Astrocyte (in vitro differentiated cells and primary cell): ENCODE measurements at regions not wholly inside any gene's neighbourhood (a gene's known extent, or its start where the extent isn't known, plus 50 kb on each side); places are given as distances from the start of the nearest gene placed in this dataset.

Experiments used
- DNase-seq: peaks from one replicate; pipeline ENCODE4 v3.0.0-alpha.2; 2010; ENCODE audit warnings: low read depth
- FAIRE-seq: peaks from 2 replicates; lab custom pipeline; 2011; peaks lifted over from hg19 to GRCh38; lab: Jason Lieb, UNC
- H2AFZ ChIP-seq: 2 replicates; pipeline ENCODE4 v1.6.0; 2012; ENCODE audit warnings: low read depth, low read length, inconsistent platforms
- H3K27ac ChIP-seq: 2 replicates; pipeline ENCODE4 v1.5.1; 2011; ENCODE audit warnings: low read depth, low read length, inconsistent platforms
- H3K27me3 ChIP-seq: 2 replicates; pipeline ENCODE4 v1.6.0; 2011; ENCODE audit warnings: low read length, inconsistent platforms; ENCODE audit not compliant: insufficient read depth
- H3K36me3 ChIP-seq: 2 replicates; pipeline ENCODE4 v1.5.1; 2011; ENCODE audit warnings: low read length, inconsistent platforms; ENCODE audit not compliant: insufficient read depth
- H3K4me1 ChIP-seq: 2 replicates; pipeline ENCODE4 v1.5.1; 2011; ENCODE audit warnings: low read length, inconsistent platforms; ENCODE audit not compliant: insufficient read depth
- H3K4me2 ChIP-seq: 2 replicates; pipeline ENCODE4 v1.6.0; 2012; ENCODE audit warnings: low read length, inconsistent platforms
- H3K4me3 ChIP-seq: 2 replicates; pipeline ENCODE4 v1.5.1; 2011; ENCODE audit warnings: low read depth, mild to moderate bottlenecking, low read length, inconsistent platforms; ENCODE audit not compliant: insufficient read depth
- H3K79me2 ChIP-seq: 2 replicates; pipeline ENCODE4 v1.6.0; 2012; ENCODE audit warnings: mild to moderate bottlenecking, low read length, inconsistent platforms; ENCODE audit not compliant: insufficient read depth
- H3K9ac ChIP-seq: 2 replicates; pipeline ENCODE4 v1.6.0; 2012; ENCODE audit warnings: mild to moderate bottlenecking, low read length, inconsistent platforms
- H3K9me3 ChIP-seq: 2 replicates; pipeline ENCODE4 v1.5.1; 2012; ENCODE audit warnings: low read depth, mild to moderate bottlenecking, low read length, inconsistent platforms; ENCODE audit not compliant: insufficient read depth
- H4K20me1 ChIP-seq: 2 replicates; pipeline ENCODE4 v1.6.0; 2012; ENCODE audit warnings: low read length, inconsistent platforms; ENCODE audit not compliant: insufficient read depth
- H3K27ac Mint-ChIP-seq: one replicate; pipeline ENCODE4 v1.8.0; 2021; ENCODE audit warnings: mild to moderate bottlenecking, mixed read lengths; ENCODE audit not compliant: unreplicated experiment
- H3K27me3 Mint-ChIP-seq: one replicate; pipeline ENCODE4 v1.8.0; 2021; ENCODE audit warnings: low read depth, mixed read lengths; ENCODE audit not compliant: unreplicated experiment
- H3K36me3 Mint-ChIP-seq: one replicate; pipeline ENCODE4 v1.8.0; 2021; ENCODE audit warnings: low read depth, mixed read lengths; ENCODE audit not compliant: unreplicated experiment
- H3K4me1 Mint-ChIP-seq: one replicate; pipeline ENCODE4 v1.8.0; 2021; ENCODE audit warnings: low read depth, mixed read lengths; ENCODE audit not compliant: unreplicated experiment
- H3K4me3 Mint-ChIP-seq: one replicate; pipeline ENCODE4 v1.8.0; 2021; ENCODE audit warnings: mild to moderate bottlenecking, moderate library complexity, mixed read lengths; ENCODE audit not compliant: unreplicated experiment
- H3K9me3 Mint-ChIP-seq: one replicate; pipeline ENCODE4 v1.8.0; 2021; ENCODE audit warnings: mild to moderate bottlenecking, mixed read lengths; ENCODE audit not compliant: unreplicated experiment
- CTCF ChIP-seq: IDR thresholded peaks from 2 replicates; pipeline ENCODE4 v1.5.1; 2011; ENCODE audit warnings: low read depth, mild to moderate bottlenecking, inconsistent platforms, low read length, moderate library complexity; ENCODE audit not compliant: insufficient read depth
- EZH2 ChIP-seq: IDR thresholded peaks from 2 replicates; pipeline ENCODE4 v1.6.1; 2012; ENCODE audit warnings: mild to moderate bottlenecking, low read length, inconsistent platforms; ENCODE audit not compliant: insufficient read depth

GRCh38 chr10:111148440-111148839 is 71.6 kb downstream of the ADRA2A start:
- Histone ChIP-seq H4K20me1 (no peaks in the 10 kb centered on the region), H3K27me3 (no peaks in the 10 kb centered on the region), H3K4me1 (no peaks in the 10 kb centered on the region), H3K9ac (no peak overlapping the region), H2AFZ (no peak overlapping the region), H3K4me2 (no peak overlapping the region), H3K79me2 (no peaks in the 10 kb centered on the region), H3K4me3 (no peak overlapping the region), H3K9me3 (no peaks in the 10 kb centered on the region), H3K27ac (no peak overlapping the region), H3K36me3 (no peaks in the 10 kb centered on the region)
- FAIRE-seq (no peak), DNase-seq (no peak)
- Mint-ChIP-seq H3K4me3 (no peak overlapping the region), H3K27me3 (peaks cover 41% of the 10 kb centered on the region), H3K36me3 (no peaks in the 10 kb centered on the region), H3K9me3 (peaks cover 3% of the 10 kb centered on the region), H3K4me1 (no peaks in the 10 kb centered on the region), H3K27ac (no peak overlapping the region)
- no peak for TF ChIP-seq CTCF
- no peak for TF ChIP-seq EZH2

- no peak overlapping the region for H3K27ac Mint-ChIP-seq
- no peak for FAIRE-seq
Measured at GRCh38 chr10:111150691-111151090, 73.9 kb downstream of the ADRA2A start.

More at GRCh38 chr10:111150691-111151090, 73.9 kb downstream of the ADRA2A start:
- Histone ChIP-seq H3K36me3 (no peaks in the 10 kb centered on the region), H3K27me3 (no peaks in the 10 kb centered on the region), H3K4me2 (no peak overlapping the region), H3K4me1 (no peaks in the 10 kb centered on the region), H3K9me3 (no peaks in the 10 kb centered on the region), H3K27ac (no peak overlapping the region), H3K4me3 (no peak overlapping the region), H3K9ac (no peak overlapping the region), H2AFZ (no peak overlapping the region), H3K79me2 (no peaks in the 10 kb centered on the region), H4K20me1 (no peaks in the 10 kb centered on the region)
- peaks cover 37% of the 10 kb centered on the region for H3K27me3 Mint-ChIP-seq
- TF ChIP-seq EZH2 (no peak), CTCF (no peak)
- H3K36me3 Mint-ChIP-seq, result no peaks in the 10 kb centered on the region
- no peaks in the 10 kb centered on the region for H3K4me1 Mint-ChIP-seq
- DNase-seq, result no peak
- H3K4me3 Mint-ChIP-seq, result no peak overlapping the region
- peaks cover 3% of the 10 kb centered on the region for H3K9me3 Mint-ChIP-seq
